Mesendoderm (in vitro differentiated cells): ENCODE measurements at regions not wholly inside any gene's neighbourhood (a gene's known extent, or its start where the extent isn't known, plus 50 kb on each side); places are given as distances from the start of the nearest gene placed in this dataset.
A peak's percentile ranks its signal among the peaks of the same experiment; 100 is the strongest.

Experiments
- DNase-seq: peaks from one replicate; pipeline ENCODE4 v3.0.0; 2013
- H2AK5ac ChIP-seq: 2 replicates; pipeline ENCODE4 v1.6.1; 2013; ENCODE audit warnings: low read length, inconsistent platforms
- H2BK120ac ChIP-seq: 2 replicates; pipeline ENCODE4 v1.6.1; 2013; ENCODE audit warnings: low read depth, mild to moderate bottlenecking, low read length, moderate library complexity, mixed read lengths
- H2BK15ac ChIP-seq: replicated peaks from 2 replicates; pipeline ENCODE4 v1.6.1; 2013; ENCODE audit warnings: low read depth, mild to moderate bottlenecking, moderate library complexity
- H2BK5ac ChIP-seq: 2 replicates; pipeline ENCODE4 v1.6.1; 2013; ENCODE audit warnings: low read length, inconsistent platforms
- H3K18ac ChIP-seq: 2 replicates; pipeline ENCODE4 v1.6.1; 2013; ENCODE audit warnings: mild to moderate bottlenecking, low read length, mixed read lengths
- H3K23ac ChIP-seq: one replicate; pipeline ENCODE4 v1.6.1; 2013; ENCODE audit warnings: low read length
- H3K27ac ChIP-seq: 2 replicates; pipeline ENCODE4 v1.5.1; 2013; ENCODE audit warnings: low read depth, mild to moderate bottlenecking, inconsistent platforms, low read length, moderate library complexity
- H3K27me3 ChIP-seq: 2 replicates; pipeline ENCODE4 v1.6.1; 2013; ENCODE audit warnings: low read length, control low read depth, mild to moderate bottlenecking, inconsistent platforms; ENCODE audit not compliant: insufficient read depth, poor library complexity
- H3K36me3 ChIP-seq: 2 replicates; pipeline ENCODE4 v1.6.1; 2013; ENCODE audit warnings: low read length, inconsistent platforms; ENCODE audit not compliant: control insufficient read depth, insufficient read depth
- H3K4ac ChIP-seq: one replicate; pipeline ENCODE4 v1.6.1; 2013; ENCODE audit warnings: low read depth, mild to moderate bottlenecking, low read length, moderate library complexity
- H3K4me1 ChIP-seq: 2 replicates; pipeline ENCODE4 v1.6.1; 2013; ENCODE audit warnings: low read depth, low read length, inconsistent platforms; ENCODE audit not compliant: control insufficient read depth
- H3K4me2 ChIP-seq: 2 replicates; pipeline ENCODE4 v1.6.1; 2013; ENCODE audit warnings: low read length
- H3K4me3 ChIP-seq: 2 replicates; pipeline ENCODE4 v1.5.1; 2013; ENCODE audit warnings: mild to moderate bottlenecking, low read length
- H3K56ac ChIP-seq: one replicate; pipeline ENCODE4 v1.6.1; 2013; ENCODE audit warnings: low read length
- H3K79me1 ChIP-seq: 2 replicates; pipeline ENCODE4 v1.6.1; 2013; ENCODE audit warnings: low read length, inconsistent platforms
- H3K79me2 ChIP-seq: 2 replicates; pipeline ENCODE4 v1.6.1; 2013; ENCODE audit warnings: mild to moderate bottlenecking, low read length; ENCODE audit not compliant: control insufficient read depth, insufficient read depth
- H3K9ac ChIP-seq: 2 replicates; pipeline ENCODE4 v1.6.1; 2013; ENCODE audit warnings: low read length, inconsistent platforms
- H4K5ac ChIP-seq: one replicate; pipeline ENCODE4 v1.6.1; 2013; ENCODE audit warnings: low read length
- H4K8ac ChIP-seq: one replicate; pipeline ENCODE4 v1.6.1; 2013; ENCODE audit warnings: low read depth, mild to moderate bottlenecking, control low read depth, low read length, moderate library complexity
- WGBS: extraction: QIAGEN DNeasy Blood & Tissue Kit; methylation state at CpG from one replicate; pipeline ENCODE4 v1.1.7; 2013; ENCODE audit warnings: low lambda C conversion rate, missing lambda C conversion rate; ENCODE audit not compliant: insufficient coverage; ENCODE audit errors: extremely low coverage; 5-methylcytosine and 5-hydroxymethylcytosine counted together

- no peak overlapping the region for H3K4me2 ChIP-seq
- WGBS, result no CpG with 5 or more reads among the region's 6 CpGs
- no peak overlapping the region for H3K56ac ChIP-seq
- H3K23ac ChIP-seq, result no peak overlapping the region
- no peak overlapping the region for H3K18ac ChIP-seq
- no peak overlapping the region for H4K5ac ChIP-seq
- H3K36me3 ChIP-seq, result no peaks in the 10 kb centered on the region
- no peak overlapping the region for H3K27ac ChIP-seq
- H3K4ac ChIP-seq, result no peak overlapping the region
- no peak for DNase-seq
- no peak overlapping the region for H2BK5ac ChIP-seq
- H2BK15ac ChIP-seq, result no peak overlapping the region
- H3K79me1 ChIP-seq, result no peaks in the 10 kb centered on the region
- no peak overlapping the region for H2AK5ac ChIP-seq
- no peaks in the 10 kb centered on the region for H3K79me2 ChIP-seq
- no peaks in the 10 kb centered on the region for H3K4me1 ChIP-seq
- no peak overlapping the region for H3K4me3 ChIP-seq
- no peak overlapping the region for H2BK120ac ChIP-seq
- H3K9ac ChIP-seq, result no peak overlapping the region
- no peaks in the 10 kb centered on the region for H3K27me3 ChIP-seq
- no peak overlapping the region for H4K8ac ChIP-seq
Measured at GRCh38 chr19:29324717-29325116, 111.8 kb upstream of the UQCRFS1 start.

GRCh38 chr19:29325241-29325975 is 112.5 kb upstream of the UQCRFS1 start:
- H3K9ac ChIP-seq, result no peak overlapping the region
- no peak overlapping the region for H4K5ac ChIP-seq
- H3K4ac ChIP-seq, result no peak overlapping the region
- no peak overlapping the region for H2AK5ac ChIP-seq
- H3K23ac ChIP-seq, result no peak overlapping the region
- no peak overlapping the region for H2BK120ac ChIP-seq
- H2BK15ac ChIP-seq, result no peak overlapping the region
- no peak overlapping the region for H3K27ac ChIP-seq
- H3K79me2 ChIP-seq, result no peaks in the 10 kb centered on the region
- no peak overlapping the region for H3K4me2 ChIP-seq
- no peaks in the 10 kb centered on the region for H3K36me3 ChIP-seq
- H2BK5ac ChIP-seq, result no peak overlapping the region
- H3K4me1 ChIP-seq, result no peaks in the 10 kb centered on the region
- H3K4me3 ChIP-seq, result no peak overlapping the region
- no peaks in the 10 kb centered on the region for H3K79me1 ChIP-seq
- WGBS, result no CpG with 5 or more reads among the region's 11 CpGs
- H3K18ac ChIP-seq, result no peak overlapping the region
- no peak for DNase-seq
- H3K27me3 ChIP-seq, result no peaks in the 10 kb centered on the region
- no peak overlapping the region for H3K56ac ChIP-seq
- H4K8ac ChIP-seq, result no peak overlapping the region

GRCh38 chr19:29326351-29326750 is 113.4 kb upstream of the UQCRFS1 start:
- peak; percentile 22 for DNase-seq
- Histone ChIP-seq H3K27me3 (no peaks in the 10 kb centered on the region), H4K8ac (no peak overlapping the region), H3K4me1 (no peaks in the 10 kb centered on the region), H3K4me2 (no peak overlapping the region), H3K79me2 (no peaks in the 10 kb centered on the region), H3K27ac (no peak overlapping the region), H3K23ac (no peak overlapping the region), H2BK5ac (no peak overlapping the region), H3K4ac (no peak overlapping the region), H3K79me1 (no peaks in the 10 kb centered on the region), H3K9ac (no peak overlapping the region), H2BK15ac (no peak overlapping the region), H2BK120ac (no peak overlapping the region), H3K4me3 (no peak overlapping the region), H3K56ac (no peak overlapping the region), H3K36me3 (no peaks in the 10 kb centered on the region), H2AK5ac (no peak overlapping the region), H3K18ac (no peak overlapping the region), H4K5ac (no peak overlapping the region)
- WGBS, result no CpG with 5 or more reads among the region's 4 CpGs

- Histone ChIP-seq H3K4ac (no peak overlapping the region), H3K27me3 (no peaks in the 10 kb centered on the region), H3K27ac (no peak overlapping the region), H3K4me2 (no peak overlapping the region), H4K8ac (no peak overlapping the region), H3K36me3 (no peaks in the 10 kb centered on the region), H4K5ac (no peak overlapping the region), H3K4me3 (no peak overlapping the region), H3K18ac (no peak overlapping the region), H3K23ac (no peak overlapping the region), H2BK15ac (no peak overlapping the region), H2AK5ac (no peak overlapping the region), H3K9ac (no peak overlapping the region), H3K4me1 (no peaks in the 10 kb centered on the region), H3K79me1 (no peaks in the 10 kb centered on the region), H3K79me2 (no peaks in the 10 kb centered on the region), H3K56ac (no peak overlapping the region), H2BK5ac (no peak overlapping the region), H2BK120ac (no peak overlapping the region)
- no CpG with 5 or more reads among the region's 14 CpGs for WGBS
- peak; percentile 14 for DNase-seq
Measured at GRCh38 chr19:29326849-29327840, 114.2 kb upstream of the UQCRFS1 start.

GRCh38 chr19:29328586-29328985 is 115.6 kb upstream of the UQCRFS1 start:
- no peaks in the 10 kb centered on the region for H3K36me3 ChIP-seq
- H2BK15ac ChIP-seq, result no peak overlapping the region
- H3K18ac ChIP-seq, result no peak overlapping the region
- no peaks in the 10 kb centered on the region for H3K27me3 ChIP-seq
- H2AK5ac ChIP-seq, result no peak overlapping the region
- no peak overlapping the region for H2BK5ac ChIP-seq
- no peak overlapping the region for H4K8ac ChIP-seq
- H3K23ac ChIP-seq, result no peak overlapping the region
- H4K5ac ChIP-seq, result no peak overlapping the region
- H3K79me2 ChIP-seq, result no peaks in the 10 kb centered on the region
- H3K4me1 ChIP-seq, result no peaks in the 10 kb centered on the region
- H3K27ac ChIP-seq, result no peak overlapping the region
- H3K4ac ChIP-seq, result no peak overlapping the region
- H3K79me1 ChIP-seq, result no peaks in the 10 kb centered on the region
- no peak for DNase-seq
- no peak overlapping the region for H3K9ac ChIP-seq
- WGBS, result no CpG with 5 or more reads among the region's 2 CpGs
- no peak overlapping the region for H3K56ac ChIP-seq
- no peak overlapping the region for H3K4me3 ChIP-seq
- no peak overlapping the region for H2BK120ac ChIP-seq
- H3K4me2 ChIP-seq, result no peak overlapping the region
